Suprapubic skin (tissue), 4 donors: ENCODE measurements at regions not wholly inside any gene's neighbourhood (a gene's known extent, or its start where the extent isn't known, plus 50 kb on each side); places are given as distances from the start of the nearest gene placed in this dataset.

ENCODE experiments used
- DNase-seq, 2 donors: peaks; one replicate each; pipeline ENCODE4 v3.0.0-alpha.2; 2019; ENCODE audit warnings: low spot score in 2 of 2
- H3K27ac ChIP-seq: fragments of 200-600 bp; sonication (generic); one replicate; pipeline ENCODE4 v1.5.1; 2019
- H3K27me3 ChIP-seq: fragments of 200-600 bp; sonication (generic); one replicate; pipeline ENCODE4 v1.5.1; 2019
- H3K36me3 ChIP-seq: fragments of 200-600 bp; sonication (generic); one replicate; pipeline ENCODE4 v1.5.1; 2019
- H3K4me1 ChIP-seq: fragments of 200-600 bp; sonication (generic); one replicate; pipeline ENCODE4 v1.5.1; 2019
- H3K4me3 ChIP-seq: fragments of 200-600 bp; sonication (generic); one replicate; pipeline ENCODE4 v1.5.1; 2019; ENCODE audit warnings: mild to moderate bottlenecking
- H3K9me3 ChIP-seq: fragments of 200-600 bp; sonication (generic); one replicate; pipeline ENCODE4 v1.5.1; 2019
- CTCF ChIP-seq, 2 donors: fragments of 200-600 bp in 1 of 2; fragments of 450-650 bp in 1 of 2; sonication (generic) in 1 of 2; IDR thresholded peaks; one replicate each; pipeline ENCODE4 v1.5.1; 2016 to 2019; ENCODE audit warnings: antibody characterized with exemption in 2 of 2, mild to moderate bottlenecking in 1 of 2, moderate library complexity in 1 of 2
- EP300 ChIP-seq: sonication (generic); formaldehyde crosslinking; IDR thresholded peaks from one replicate; pipeline ENCODE4 v1.6.1; 2017; ENCODE audit warnings: antibody characterized with exemption
- POLR2A ChIP-seq, 2 donors: fragments of 450-650 bp; IDR thresholded peaks; one replicate each; pipeline ENCODE4 v1.6.1; 2017; ENCODE audit warnings: antibody characterized with exemption in 2 of 2, mild to moderate bottlenecking in 2 of 2, moderate library complexity in 2 of 2
- POLR2AphosphoS5 ChIP-seq, 3 donors: sonication (generic); formaldehyde crosslinking; IDR thresholded peaks; one replicate each; pipeline ENCODE4 v1.6.1; 2017; ENCODE audit warnings: antibody characterized with exemption in 3 of 3
- WGBS: methylation state at CpG from one replicate; pipeline ENCODE4 v1.1.5; 2018; 5-methylcytosine and 5-hydroxymethylcytosine counted together

- Histone ChIP-seq H3K4me3 (no peak overlapping the region), H3K36me3 (no peaks in the 10 kb centered on the region), H3K27ac (no peak overlapping the region), H3K9me3 (no peaks in the 10 kb centered on the region), H3K4me1 (no peaks in the 10 kb centered on the region), H3K27me3 (no peaks in the 10 kb centered on the region)
- TF ChIP-seq POLR2A (IDR thresholded peaks at IDR 0.05) (no peak), CTCF (IDR thresholded peaks at IDR 0.05) (no peak)
- DNase-seq = no peak
- 86% methylated on average over 5 of the region's 5 CpGs for WGBS
These were observed 127.3 kb upstream of the MAGEB16 start for GRCh38 chrX:35670889-35671288.

GRCh38 chrX:35675151-35675550 lies 123.0 kb upstream of the MAGEB16 start:
- no peaks in the 10 kb centered on the region for H3K9me3 ChIP-seq
- H3K27ac ChIP-seq = no peak overlapping the region
- TF ChIP-seq POLR2AphosphoS5 (IDR thresholded peaks at IDR 0.05) = no peak
- no peak for TF ChIP-seq POLR2A (IDR thresholded peaks at IDR 0.05)
- TF ChIP-seq EP300 = no peak
- no peak for TF ChIP-seq CTCF (IDR thresholded peaks at IDR 0.05)
- H3K4me3 ChIP-seq = no peak overlapping the region
- no peak for DNase-seq
- H3K36me3 ChIP-seq = no peaks in the 10 kb centered on the region
- H3K27me3 ChIP-seq = no peaks in the 10 kb centered on the region
- 41% methylated on average over 2 of the region's 2 CpGs for WGBS
- no peaks in the 10 kb centered on the region for H3K4me1 ChIP-seq

GRCh38 chrX:35680940-35681346 lies 117.2 kb upstream of the MAGEB16 start:
- Histone ChIP-seq H3K4me1 (no peaks in the 10 kb centered on the region), H3K27ac (no peak overlapping the region), H3K4me3 (no peak overlapping the region), H3K9me3 (no peaks in the 10 kb centered on the region), H3K36me3 (no peaks in the 10 kb centered on the region), H3K27me3 (no peaks in the 10 kb centered on the region)
- DNase-seq = no peak
- 89% methylated on average over 3 of the region's 3 CpGs for WGBS
- TF ChIP-seq CTCF (IDR thresholded peaks at IDR 0.05) (no peak), POLR2AphosphoS5 (IDR thresholded peaks at IDR 0.05) (no peak), EP300 (no peak), POLR2A (IDR thresholded peaks at IDR 0.05) (no peak)

GRCh38 chrX:35682476-35682875 lies 115.7 kb upstream of the MAGEB16 start:
- no peaks in the 10 kb centered on the region for H3K4me1 ChIP-seq
- no peaks in the 10 kb centered on the region for H3K27me3 ChIP-seq
- H3K27ac ChIP-seq = no peak overlapping the region
- no peaks in the 10 kb centered on the region for H3K36me3 ChIP-seq
- WGBS = 52% methylated on average over 2 of the region's 2 CpGs
- no peak overlapping the region for H3K4me3 ChIP-seq
- H3K9me3 ChIP-seq = no peaks in the 10 kb centered on the region
- DNase-seq = no peak
- TF ChIP-seq POLR2A (IDR thresholded peaks at IDR 0.05) (no peak), EP300 (no peak), CTCF (IDR thresholded peaks at IDR 0.05) (no peak), POLR2AphosphoS5 (IDR thresholded peaks at IDR 0.05) (no peak)

GRCh38 chrX:35696760-35697234 lies 101.3 kb upstream of the MAGEB16 start:
- Histone ChIP-seq H3K36me3 (no peaks in the 10 kb centered on the region), H3K4me3 (no peak overlapping the region), H3K27me3 (no peaks in the 10 kb centered on the region), H3K9me3 (no peaks in the 10 kb centered on the region), H3K27ac (no peak overlapping the region), H3K4me1 (no peaks in the 10 kb centered on the region)
- no peak for DNase-seq
- 51% methylated on average over 2 of the region's 2 CpGs for WGBS
- no peak for TF ChIP-seq POLR2AphosphoS5 (IDR thresholded peaks at IDR 0.05)
- TF ChIP-seq CTCF (IDR thresholded peaks at IDR 0.05) = no peak
- no peak for TF ChIP-seq EP300
- TF ChIP-seq POLR2A (IDR thresholded peaks at IDR 0.05) = no peak
